HG03097 (cell line): ENCODE measurements at regions not wholly inside any gene's neighbourhood (a gene's known extent, or its start where the extent isn't known, plus 50 kb on each side); places are given as distances from the start of the nearest gene placed in this dataset.
"Not testable (repeated sequence)": the region's sequence is repeated elsewhere in the genome, so short reads cannot be mapped to it uniquely, and the experiment has no call there.

Experiments used
- ATAC-seq: cut with Tn5 transposase; IDR thresholded peaks from one replicate; pipeline ENCODE4 v1.9.1; 2021; ENCODE audit not compliant: unreplicated experiment, low FRiP score

DNA sequence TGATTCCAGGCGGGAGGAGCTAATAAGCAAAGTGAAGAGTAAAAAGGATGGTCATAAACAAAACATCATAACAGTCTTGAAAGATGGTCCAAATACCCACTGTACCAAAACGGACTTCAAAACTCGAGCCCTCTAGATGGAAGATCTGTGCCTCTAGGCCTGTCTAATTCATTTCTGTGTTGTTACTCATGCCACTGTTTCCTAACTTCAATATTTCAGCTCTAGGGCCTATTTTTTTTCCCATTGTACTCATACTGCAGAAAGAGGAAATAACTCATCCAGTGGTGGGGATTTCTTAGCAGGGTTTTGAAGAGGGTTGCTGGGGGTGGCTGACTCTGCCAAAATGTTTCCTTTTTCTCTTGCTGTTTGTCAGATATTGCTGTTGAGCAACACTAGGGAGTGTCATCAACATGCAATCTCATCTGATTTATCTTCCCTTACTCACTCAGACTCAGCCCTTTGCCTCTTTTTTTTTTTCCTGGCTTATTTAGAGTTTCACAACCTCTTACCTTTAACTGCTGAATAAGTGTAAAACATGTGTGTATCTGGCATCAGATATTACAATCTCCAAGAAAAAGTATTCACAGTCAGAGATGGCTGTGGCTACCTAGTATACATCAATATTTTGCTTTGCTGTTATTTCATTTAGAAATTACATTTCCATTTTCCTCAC lies 189.6 kb downstream of the DUSP6 start:
- no peak for ATAC-seq

DNA sequence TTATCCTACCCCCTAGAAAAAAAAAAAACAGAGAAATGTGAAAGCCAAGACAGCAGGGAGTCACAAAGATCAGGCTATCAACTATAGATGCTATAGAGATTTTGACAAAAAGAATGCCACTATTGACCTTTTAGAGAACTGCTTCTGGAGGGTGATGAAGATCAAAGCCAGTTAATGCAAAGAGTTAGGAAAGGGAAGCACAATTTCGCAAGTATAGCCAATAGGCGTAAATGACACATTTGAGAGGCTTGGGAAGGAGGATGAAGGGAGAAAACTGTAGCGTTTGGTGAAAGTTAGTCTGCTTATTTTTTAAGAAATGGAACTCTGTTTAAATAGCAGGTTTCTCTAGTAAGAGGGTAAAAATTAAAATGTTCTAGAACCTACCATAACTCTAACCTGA lies 190.7 kb downstream of the DUSP6 start:
- ATAC-seq, result no peak

DNA sequence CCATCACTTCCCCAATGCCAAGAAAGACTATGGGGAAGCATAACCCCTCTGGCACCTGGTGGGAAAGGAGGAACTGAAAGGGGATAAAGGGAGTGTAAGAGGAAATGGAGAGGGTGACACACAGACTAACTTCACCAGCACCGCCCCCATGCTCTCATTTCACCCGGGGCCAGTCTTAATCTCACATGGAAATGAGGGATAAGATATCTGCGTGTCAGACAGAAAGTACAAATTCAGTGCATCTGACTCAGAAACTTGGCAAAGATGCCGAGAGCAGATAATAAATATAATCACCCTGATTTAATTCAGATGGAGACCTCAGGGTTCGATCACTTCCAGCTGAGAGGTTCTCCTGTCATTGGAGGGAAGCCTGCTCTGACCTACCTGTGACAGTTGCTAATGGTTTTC lies 191.6 kb downstream of the DUSP6 start:
- ATAC-seq, result no peak

DNA sequence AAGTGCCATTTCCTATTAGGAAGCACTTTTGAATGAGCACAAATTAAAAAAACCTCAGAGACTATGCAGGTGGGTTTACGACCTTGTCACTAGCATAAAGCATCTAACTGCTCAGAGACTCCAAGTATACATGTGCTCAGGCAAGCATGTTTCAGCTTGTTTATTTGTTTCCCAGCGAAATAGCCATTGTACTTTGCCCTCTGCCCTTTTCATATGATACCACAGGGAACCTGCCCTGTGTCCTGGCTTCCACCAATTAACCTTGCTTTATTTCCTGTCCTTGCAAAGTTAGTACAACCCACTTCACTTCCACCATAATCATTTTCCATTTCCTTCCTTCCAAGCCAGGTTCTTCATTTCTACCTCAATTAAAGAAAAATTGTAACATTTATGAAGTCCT lies 194.9 kb downstream of the DUSP6 start:
- no peak for ATAC-seq

DNA sequence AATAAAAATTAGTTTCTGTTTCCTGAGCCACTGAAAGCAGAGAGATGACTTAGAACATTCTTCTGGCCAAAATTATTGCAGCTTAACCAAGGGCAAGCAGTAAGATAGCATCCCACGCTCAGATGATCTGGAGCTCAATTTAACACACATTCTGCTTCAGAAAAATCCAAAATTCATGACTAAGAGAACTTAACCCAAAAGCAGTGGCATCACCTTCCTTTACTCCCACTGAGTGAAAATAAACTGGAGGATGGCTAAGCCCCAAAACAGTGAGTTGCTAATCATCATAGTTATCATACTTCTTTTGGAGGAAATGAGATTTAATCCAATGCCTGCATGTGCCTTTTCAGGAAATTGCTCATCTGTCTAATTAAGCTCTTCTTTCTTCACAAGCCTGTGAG lies 195.4 kb downstream of the DUSP6 start:
- ATAC-seq, result no peak

DNA sequence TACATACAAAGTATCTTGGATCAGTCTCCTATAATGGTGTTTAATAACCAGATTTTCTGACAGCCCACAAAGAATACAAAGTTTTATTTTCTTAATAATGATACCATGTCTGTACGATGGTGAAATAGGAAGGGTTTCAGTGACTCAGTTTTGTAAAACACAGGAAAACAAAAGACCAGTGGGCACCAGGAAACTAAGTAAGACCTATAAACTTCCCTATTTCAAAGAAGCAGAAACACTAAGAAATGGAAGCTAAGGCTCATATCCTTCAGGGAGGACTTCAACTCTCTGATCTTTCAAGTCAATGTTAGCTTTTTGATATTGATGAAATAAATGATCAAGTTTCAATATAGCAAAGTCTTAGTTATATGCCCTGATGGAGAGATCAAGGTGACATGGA lies 196.0 kb downstream of the DUSP6 start:
- ATAC-seq, result no peak

DNA sequence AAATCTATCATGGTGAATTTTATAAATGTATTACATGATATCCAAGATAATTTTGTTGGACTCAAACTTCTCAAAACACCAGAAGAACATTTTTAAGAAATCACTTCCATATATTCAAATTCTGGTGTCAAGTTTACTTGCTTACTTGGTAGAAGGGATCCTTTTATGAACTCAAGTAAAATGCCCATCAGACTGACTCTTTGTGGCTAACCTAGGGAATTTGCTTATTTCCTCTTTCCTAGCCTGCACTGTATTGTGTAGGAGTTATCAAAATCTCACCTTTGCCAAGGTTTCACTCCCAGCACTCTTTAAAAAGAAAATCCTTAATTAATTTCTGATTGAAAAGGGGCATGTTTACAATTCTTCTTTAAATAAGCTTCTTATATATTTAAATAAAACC lies 196.5 kb downstream of the DUSP6 start:
- no peak for ATAC-seq

DNA sequence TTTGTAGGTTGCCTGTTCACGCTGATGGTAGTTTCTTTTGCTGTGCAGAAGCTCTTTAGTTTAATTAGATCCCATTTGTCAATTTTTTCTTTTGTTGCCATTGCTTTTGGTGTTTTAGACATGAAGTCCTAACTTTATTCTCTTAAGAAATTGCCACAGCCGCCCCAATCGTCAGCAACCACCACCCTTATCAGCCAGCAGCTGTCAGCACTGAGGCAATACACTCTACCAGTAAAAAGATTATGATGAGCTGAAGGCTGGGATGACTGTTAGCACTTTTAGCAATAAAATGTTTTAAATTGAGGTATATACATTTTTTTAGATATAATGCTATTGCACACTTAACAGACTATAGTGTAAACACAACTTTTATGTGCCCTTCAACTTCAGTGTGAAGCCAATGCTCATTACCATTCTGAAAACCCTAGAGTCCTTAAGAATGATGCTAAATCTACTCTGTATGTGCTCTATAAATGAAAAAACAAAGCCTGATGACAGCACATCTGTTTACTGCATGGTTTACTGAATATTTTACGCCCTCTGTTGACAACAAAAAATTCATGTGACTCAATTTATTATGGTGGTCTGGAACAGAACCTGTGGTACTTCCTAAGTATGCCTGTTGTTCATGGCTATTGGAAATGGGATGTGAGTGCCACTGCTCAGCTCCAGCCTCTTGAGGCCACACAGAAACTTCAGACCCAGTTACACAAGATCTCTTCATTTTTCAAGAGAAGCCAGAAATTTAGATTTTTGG lies 197.4 kb downstream of the DUSP6 start:
- ATAC-seq, result no peak

DNA sequence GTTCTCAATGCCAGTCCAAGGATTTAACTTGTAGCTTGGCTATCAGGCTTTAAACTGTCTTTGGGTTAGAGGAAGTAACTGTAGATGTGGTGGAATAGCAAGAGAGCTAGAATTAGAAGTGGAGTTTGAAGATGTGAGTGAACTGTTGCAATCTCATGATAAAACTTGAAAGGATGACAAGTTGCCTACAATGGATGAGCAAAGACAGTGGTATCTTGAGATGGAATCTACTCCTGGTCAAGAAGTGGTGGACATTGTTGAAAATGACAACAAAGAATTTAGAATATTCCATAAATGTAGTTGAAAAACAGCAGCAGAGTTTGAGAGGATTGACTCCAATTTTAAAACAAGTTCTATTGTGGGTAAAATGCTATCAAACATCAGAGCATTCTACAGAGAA lies 199.0 kb downstream of the DUSP6 start:
- no peak for ATAC-seq

DNA sequence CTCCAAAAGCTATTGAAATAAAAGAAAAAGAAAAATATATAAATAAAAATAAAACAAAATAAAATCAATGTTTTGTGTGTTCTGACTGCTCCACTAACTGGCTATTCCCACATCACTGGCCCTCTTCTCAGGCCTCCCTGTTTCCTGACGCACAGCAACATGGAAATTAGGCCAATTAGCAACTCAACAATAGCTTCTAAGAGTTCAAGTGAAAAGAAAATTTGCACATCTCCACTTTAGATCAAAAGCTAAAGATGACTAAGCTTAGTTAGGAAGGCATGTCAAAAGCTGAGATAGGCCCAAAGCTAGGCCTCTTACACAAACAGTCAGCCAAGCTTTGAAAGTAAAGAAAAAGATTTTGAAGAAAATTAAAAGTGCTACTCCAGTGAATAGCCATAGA lies 200.8 kb downstream of the DUSP6 start:
- no peak for ATAC-seq

DNA sequence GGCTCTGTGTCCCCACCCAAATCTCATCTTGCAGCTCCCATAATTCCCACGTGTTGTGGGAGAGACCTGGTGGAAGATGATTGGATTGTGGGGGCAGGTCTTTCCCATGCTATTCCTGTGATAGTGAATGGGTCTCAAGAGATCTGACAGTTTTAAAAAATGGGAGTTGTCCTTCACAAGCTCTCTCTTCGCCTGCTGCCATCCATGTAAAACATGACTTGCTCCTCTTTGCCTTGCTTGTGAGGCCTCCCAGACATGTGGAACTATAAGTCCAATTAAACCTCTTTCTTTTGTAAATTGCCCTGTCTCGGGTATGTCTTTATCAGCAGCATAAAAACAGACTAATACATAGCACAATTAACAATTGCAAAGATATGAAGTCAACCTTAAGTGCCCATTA lies 201.5 kb downstream of the DUSP6 start:
- not testable (repeated sequence) for ATAC-seq

DNA sequence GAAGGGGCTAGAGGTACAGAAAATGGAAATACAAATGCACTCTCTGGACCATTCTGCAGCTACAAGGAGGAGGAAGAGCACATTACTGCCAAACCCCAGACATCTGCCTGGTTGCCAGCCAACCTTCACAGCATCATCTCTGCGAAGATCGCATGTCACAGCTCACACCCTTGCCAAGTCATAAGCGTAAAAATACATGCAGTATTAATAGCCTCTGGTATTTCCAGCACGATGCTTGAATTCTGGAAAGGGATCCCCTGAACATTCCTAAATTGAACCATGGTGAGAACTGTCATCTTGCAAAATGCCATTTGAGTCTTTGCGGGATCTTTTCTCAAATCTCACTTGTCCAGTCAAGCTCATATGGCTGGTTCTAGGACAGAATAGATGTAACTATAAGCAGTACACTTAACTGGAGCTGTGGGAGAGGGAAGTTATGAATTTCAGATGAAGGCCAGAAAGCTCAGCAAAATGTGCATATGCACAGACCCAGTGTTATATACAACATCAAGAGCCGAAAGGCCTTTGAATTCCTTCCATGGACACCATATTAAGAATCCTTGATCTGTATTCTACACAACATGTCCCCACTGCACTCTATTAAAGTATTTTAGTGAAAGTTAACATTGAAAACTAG lies 211.6 kb downstream of the DUSP6 start:
- no peak for ATAC-seq

DNA sequence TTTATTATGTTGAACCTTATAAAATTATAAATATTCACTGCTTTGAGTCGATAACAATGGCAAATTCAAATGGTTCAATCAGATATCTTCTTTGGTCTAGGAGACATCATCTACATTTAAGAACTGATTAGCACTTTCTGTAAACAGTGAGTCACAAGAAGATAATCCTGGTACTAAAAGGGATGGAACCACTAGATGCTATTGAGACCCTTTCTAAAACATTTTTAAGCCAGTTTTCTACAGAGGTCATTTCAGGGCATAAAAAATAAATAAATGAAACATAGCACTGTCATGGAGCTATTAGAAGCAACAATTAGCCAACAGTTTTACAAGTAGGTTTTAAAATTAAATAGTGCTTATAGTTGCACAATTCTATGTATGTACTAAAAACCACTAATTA lies 212.2 kb downstream of the DUSP6 start:
- no peak for ATAC-seq

DNA sequence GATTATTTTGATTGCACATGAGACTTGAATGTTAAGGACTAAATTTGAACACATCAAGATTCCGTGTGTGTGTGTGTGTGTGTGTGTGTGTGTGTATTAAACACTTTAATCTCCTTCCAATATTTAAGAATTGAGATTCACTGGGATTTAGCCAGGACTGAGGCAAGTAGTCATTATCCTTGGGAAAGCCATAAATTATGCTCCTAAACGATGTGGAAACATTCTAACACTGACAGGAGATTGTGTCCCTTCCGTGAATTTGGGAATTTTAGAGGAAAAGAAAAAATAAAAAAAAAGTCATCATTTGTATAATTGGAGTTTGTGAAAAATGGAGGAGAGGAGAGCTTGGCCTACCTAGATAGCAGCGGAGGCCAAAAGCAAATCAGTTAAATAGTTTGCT lies 212.9 kb downstream of the DUSP6 start:
- no peak for ATAC-seq

DNA sequence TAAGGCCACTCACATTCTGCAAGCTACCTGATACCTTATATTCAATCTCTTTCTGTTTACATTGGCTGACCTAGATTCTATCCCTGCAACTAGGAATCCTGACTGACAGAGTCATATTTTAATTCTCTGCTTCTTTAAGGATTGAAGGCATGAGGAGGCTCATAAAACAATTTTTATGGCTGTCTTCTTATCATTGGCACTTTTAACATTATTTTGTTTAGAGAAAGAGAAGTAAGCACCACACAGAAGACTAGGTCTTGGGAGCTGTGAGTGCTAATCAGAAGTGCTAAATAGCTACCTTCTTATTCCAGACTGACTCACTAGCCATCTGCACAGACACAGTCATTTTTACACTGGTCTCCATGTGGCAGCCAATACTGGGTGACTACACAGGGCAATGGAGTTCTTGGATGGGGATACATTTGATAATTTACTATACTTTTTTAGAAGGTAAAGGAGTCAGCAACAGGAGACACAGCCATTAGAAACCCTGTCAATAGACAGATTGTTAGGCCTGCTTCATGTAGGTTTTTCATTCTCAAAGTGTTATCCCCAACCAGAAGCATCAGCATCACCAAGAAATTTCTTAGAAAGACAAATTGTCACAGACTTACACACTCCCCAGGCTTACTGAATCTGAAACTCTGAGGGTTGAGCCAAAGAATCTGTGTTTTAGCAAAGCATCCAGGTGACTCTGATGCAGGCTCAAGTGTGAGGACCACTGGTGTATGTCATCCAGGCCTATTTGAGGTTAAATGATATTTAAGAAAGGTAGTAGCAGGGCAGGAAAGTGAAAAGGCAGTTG lies 214.1 kb downstream of the DUSP6 start:
- no peak for ATAC-seq

DNA sequence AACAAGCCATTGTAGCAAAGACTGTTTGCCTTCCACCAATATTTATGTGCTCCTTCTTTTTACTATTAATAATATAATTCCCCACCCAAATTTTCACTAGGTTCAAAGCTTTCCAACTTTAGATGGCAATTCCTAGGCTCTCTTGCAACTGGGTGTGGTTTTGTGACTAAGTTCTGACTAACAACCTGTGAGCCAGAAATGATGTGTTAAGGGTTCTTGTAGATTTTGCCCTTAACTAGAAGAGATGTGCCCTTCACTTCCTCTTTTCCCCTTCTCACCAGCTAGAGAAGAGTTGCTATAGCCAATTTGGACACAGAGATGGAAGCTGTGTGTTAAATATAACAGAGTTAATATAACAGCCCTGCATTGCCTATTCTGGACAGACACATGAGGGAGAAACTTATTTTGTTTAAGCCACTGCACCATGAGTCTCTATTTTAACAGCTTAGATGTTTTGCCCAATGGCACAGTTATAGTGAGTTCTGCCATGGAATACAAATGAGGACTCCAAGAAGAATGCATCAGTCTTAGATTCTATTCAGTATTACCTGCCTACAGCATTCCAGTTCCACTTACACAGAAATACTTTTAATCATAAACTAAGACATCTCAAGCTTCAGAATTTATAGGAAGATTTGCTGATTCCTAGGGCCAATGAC lies 216.2 kb downstream of the DUSP6 start:
- ATAC-seq, result no peak

DNA sequence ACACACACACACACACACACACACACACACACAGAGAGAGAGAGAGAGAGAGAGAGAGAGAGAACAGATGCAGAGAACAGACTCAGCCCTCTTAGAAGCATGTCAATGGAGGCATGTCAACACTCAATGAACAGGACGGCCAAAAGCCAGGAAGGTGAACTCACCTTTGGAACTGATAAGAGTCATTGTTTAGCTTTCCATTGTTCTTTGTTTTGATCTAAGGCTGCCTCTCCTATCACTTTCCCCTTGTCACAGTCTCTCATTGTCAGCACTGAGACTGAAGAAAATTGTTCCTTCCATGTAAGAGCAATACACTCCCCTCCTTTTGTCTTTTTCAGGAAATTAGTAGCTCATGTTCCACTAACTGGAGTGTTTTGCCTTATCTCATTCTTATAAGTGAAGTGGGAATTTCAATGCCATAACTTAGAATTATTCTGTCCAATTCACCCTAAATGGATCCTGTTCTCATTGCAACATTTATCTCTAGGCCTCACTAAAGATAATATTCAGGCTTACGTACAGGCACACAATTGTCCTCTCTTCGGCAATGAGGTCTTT lies 218.0 kb downstream of the DUSP6 start:
- ATAC-seq, result no peak

DNA sequence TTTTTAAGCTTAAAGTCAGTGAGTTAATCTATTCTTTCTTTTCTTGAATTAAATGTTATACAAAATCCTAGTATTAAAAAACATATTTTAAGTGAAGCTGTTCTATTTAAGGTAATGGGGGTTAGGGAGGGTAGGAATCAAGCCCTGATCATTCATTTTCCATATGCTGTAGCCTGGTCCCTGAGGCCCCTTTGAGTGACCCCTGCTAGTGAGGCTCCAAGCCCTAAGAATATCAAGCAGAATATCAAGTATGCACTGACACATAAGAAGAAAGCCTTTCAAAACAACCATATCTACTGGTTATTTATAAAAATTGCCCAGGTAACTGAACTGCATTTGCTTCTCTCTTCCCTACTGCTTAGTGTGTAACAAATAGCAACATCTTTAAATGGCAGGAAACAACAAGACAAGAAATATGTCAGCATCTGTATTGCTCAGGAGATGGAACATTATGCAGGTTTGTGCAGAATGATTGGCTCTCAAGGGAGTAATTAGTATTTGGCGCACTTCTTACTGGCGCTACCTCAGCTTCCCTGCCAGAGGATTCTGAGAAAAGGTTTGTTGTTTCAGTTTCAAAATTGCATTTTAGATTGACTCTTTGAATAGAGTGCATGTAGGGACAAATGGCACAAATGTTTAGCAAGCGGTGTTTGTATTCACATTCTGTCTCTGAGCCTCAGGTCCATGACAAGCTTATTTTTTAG lies 223.0 kb downstream of the DUSP6 start:
- ATAC-seq, result no peak

DNA sequence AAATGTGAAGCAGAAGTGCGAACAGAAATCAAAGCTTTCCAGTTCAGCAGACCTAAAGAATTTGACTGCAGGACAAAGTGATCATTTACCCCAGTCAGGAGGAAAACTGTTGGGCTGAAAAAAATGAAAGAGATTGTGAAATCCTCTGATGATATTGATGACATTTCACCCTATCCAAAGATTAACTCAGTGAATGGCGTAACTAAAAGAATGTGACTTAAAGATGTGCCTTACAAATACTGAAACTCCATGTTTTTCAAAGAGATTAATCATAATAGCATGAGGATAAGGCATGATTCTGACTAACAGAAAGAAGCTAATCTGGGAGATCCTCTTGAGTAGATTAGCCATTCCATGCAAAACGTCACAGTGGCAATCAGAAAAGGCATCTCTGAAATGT lies 225.6 kb downstream of the DUSP6 start:
- ATAC-seq, result no peak

DNA sequence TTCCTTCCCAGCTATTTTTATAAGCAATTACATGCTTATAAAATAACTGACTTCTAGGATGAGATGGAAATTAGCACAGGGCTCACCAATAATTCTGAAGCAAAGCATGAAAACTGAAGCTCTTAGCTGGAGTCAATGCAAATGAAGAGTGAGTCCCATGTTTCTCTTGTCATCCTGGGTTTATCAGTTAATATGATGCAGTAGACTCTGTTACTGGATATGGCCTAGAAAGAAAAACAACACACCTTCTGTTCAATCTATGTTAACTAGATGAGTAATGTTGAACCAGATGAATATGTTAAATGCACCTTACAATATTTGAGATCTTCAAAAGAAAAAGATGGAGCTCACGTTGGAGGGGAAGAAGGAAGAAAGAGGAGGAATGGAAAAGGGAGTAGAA lies 229.4 kb downstream of the DUSP6 start:
- ATAC-seq, result no peak
